HG03045 (cell line): ENCODE measurements at regions not wholly inside any gene's neighbourhood (a gene's known extent, or its start where the extent isn't known, plus 50 kb on each side); places are given as distances from the start of the nearest gene placed in this dataset.

ENCODE experiments used
- ATAC-seq: cut with Tn5 transposase; IDR thresholded peaks from one replicate; pipeline ENCODE4 v1.9.1; 2021; ENCODE audit warnings: mild to moderate bottlenecking, moderate library complexity; ENCODE audit not compliant: unreplicated experiment

DNA sequence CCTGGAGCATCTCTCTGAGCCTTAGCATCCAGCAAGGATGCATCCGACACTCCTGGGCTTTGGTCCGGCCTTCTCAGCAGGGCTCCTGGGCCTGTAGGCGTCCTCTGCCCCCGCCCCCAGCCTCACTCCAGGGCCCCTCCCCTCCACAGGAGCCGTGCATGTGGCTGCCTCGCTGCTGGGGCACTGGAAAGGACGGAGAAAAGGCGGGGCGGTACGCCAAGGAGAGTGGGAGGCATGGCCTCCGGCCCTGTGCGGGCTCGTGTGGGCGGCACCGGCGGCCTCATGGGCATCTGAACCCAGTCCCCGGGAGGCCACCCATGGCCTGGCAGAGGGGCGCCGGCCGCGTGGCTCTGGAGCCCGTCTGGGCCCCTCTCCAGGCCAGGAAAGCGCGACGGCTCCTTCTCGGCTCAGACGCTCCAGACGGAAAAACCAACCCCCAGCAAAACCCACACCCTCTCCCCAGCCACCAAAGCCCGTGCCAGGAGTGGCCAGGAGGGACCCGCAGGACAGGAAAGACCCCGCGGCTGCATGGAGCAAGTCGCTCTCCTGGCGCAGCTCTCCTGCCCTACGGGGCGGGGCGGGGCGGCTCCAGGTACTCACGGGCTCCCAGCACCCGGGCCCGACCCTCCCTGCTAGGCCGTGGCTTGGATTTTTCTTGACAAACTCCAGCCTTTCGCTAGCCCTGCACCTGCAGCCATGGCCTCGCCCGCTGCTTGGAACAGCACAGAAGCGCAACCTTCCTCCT is 419.9 kb downstream of the QKI start:
- ATAC-seq = no peak

DNA sequence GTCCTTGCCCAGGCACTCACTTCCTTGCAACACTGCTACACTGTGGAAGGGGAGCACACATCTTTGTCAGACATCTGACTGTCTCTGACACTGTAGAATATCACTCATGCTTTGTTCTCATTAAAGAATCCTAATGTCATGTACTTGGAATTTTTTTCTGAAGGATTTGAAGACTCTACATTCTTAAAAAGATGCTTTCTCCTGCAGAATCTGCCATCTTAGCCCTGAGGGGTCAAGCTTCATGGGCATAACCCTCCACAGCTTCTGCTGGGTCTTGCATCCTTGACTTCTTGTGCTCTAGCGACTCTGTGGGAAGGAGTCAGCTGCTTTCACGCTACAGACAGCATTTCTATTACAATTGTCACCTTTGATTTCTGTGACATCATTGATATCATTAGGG is 417.2 kb downstream of the QKI start:
- ATAC-seq = no peak

DNA sequence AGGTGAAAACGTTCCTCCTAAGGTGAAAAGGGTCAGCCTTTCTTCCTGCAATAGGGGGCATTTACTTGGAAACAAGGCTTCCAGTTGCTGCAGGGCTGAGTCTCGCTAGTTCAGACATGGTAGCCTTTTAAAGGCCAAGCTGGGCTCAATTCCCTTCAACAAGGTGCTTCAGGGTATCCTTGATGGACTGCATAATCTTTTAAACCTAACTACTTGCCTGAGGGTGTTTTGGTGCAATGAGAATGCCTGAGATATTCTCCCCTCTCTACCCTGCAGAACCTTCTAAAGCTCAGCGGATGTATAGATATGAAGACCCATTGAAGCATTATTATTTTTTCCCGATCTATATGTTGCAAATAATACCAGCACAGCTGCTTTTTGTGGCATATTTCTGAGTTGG is 416.1 kb downstream of the QKI start:
- ATAC-seq = no peak

DNA sequence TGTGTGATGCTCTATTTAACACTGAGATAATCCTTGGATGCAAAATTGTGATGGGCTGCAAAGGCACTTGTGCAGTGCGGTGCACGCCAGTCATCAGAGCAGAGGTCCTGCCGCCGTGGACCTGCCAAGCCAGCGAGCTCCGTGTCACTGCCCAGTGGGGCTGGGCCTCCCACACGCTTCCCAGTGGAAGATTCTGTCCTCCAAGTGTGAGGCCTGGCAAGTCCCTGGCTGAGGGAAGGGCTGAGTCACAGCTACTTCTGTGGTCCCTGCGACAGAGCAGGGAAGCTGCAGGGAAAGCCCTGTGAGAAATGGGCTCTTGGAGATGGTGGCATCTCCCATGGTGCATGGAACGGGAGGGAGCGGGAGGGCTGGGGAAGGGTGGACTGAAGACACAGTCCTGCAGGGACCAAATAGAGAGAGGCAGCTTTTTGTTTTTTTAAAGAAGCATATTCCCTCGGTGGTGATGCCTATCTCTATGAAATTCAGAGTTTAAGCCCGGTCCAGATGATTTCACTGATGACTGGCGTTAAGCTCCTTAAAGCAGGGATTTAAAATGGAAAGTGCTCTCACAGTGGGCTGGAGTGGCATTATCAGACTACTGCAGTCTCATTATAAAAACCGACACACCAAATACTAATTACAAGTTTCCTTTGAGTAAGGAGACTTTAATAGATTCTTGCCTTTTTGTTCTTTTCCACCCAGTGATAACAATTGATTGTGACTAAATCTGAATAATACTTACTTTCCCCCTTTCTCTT is 413.7 kb downstream of the QKI start:
- ATAC-seq = no peak

DNA sequence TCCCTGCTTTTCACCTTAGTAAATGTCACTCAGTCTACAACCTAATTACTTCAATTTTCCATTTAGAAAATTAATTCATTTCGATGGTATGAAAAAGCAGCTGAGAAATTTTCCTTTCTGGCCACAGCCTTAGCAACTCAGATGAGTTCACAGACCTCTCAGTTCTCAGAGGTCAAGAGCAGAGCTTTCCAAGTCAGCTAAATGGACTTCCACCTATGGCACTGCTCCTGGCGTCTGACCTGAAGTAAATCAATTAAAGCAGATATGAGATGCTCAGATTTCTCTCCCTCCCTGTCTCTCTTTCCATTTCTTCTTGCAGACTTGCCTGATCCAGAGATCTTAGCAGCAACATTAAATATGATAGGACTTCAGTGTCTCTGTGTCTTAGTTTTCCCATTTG is 412.6 kb downstream of the QKI start:
- no peak for ATAC-seq

DNA sequence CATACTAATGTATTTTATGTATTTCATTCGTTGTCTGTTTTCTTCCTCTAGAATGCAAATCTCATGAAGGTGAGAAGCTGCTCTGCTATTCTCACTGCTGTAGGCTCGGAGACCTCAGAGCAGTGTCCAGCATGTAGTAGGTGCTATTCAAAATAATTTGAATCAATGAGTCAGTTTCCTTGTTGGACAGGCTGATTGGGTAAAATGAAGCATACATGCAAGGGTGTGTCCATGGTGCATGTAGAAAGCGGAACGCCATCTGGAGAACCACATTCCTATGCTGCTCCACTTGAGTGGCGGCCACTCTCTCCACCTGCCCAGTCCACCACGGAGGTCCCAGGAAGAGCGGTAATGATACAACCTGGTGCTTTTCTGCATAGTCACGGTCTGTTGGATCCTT is 412.1 kb downstream of the QKI start:
- no peak for ATAC-seq

DNA sequence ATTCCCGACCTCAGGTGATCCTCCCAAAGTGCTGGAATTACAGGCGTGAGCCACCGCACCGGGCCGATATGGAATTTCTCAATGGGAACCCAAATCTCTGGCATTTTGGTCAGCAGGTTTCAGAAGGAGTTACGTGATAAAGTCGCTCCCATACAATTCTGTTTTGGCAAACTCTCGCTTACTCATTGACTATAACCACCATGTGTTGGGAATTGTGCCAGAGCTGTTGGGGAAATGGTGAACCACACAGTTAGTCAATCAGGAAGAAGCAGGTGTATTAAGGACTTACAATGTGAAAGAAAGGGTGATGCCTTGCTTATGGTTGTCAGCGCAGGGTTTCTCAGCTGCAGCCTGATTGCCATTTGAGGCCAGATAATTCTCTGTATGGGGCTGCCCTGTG is 410.5 kb downstream of the QKI start:
- no peak for ATAC-seq

DNA sequence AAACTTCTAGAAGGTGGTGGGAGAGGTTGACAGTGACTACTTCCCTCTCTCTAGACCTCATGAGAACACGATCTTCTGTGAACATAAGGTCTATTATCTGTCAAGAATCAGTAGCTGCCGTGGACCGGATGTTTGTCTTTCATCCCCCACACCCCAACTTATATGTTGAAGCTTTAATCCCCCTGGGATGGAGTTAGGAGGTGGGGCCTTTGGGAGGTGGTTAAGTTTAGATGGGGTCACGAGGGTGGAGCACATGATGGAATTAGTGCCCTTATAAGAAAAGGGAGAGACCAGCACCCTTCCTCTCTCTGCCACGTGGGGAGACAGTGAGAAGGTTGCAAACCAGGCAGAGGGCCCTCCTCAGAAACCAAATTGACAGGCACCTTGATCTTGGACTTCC is 409.1 kb downstream of the QKI start:
- ATAC-seq = no peak

DNA sequence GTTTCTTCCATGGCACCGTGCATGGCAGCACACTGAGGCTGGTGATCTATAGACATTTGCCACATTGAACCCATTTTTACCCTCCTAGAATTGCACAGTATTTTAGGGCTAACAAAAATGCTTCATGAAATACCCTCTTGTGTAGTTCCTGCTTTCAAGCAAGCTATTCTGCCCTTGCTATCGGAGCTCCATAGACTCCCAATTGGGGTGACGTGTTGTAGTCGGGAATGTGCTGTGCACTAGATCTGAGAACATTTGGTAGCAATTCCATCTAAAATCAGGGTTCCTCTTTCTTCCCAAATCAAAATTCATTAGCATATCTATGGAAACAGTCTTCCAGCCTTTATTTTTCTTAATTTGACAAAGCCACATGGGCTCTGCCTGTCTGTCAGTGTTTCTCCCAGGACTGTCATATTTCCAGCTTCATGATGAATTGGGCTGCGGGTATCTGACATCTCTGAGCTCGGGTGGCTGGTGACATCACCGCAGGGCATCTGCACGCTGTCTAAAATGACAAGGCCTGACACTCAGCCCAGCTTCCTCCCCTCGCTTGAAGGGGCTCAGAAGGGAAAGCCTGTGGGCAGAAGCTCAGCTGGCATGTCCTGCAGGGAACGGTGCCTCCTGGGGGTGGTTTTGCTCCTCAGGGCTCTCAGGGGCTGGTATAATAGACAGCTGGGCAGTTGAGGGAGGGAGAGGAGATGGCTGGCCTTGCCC is 406.4 kb downstream of the QKI start:
- no peak for ATAC-seq

DNA sequence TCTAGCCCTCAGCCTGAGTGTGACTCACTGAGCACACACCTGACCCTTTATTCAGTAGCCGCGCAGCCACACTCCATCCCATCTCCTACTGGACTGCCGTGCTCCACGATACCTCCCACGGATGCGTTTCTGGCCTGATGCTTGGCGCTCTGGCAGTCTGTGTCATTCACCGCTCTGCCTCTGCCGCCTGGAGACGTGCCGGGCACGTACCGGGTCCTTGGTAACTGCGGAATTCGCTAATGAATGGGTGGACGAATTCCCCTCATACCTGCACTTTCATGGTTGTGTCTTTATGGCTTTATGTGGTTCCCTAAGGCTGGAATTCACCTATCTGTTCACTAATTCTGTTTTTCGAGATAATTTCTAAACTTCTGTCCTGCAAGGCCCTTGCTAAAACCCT is 405.7 kb downstream of the QKI start:
- ATAC-seq = no peak

DNA sequence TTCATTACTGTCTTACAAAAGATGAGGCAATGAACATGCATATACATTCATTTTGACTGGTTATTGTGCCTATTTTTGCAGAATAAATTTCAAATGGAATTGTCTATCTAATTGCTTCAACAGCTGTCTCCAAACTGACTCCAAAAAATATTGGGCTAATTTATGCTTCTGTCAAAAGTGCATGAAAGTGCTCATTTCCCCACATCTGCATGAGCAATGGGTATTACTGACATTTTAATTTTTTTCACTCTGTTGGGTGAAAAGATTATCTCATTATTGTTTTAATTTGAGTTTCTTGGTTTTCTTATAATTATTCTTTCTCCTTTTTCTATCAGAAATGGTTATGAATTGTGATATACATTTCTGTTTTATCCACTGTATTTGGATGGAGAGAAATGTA is 404.2 kb downstream of the QKI start:
- ATAC-seq = no peak

DNA sequence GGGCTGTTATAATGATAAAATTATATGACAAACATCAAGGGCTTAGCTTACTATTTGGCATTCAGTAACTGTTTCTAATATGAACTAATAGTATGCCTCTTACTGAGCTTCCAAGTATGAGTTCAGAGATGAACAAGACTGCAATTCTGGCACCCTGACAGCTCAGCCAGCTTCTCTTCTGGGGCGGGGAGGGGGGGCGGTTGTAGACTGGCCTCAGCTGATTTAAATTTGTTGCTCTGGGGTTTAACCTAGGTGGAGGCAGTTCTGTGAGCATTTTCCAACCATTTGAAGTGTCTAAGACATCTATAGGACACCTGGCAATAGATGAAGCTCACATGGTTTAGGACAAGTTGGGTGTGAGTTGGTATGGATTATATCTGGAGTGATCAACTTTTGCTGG is 401.9 kb downstream of the QKI start:
- no peak for ATAC-seq

DNA sequence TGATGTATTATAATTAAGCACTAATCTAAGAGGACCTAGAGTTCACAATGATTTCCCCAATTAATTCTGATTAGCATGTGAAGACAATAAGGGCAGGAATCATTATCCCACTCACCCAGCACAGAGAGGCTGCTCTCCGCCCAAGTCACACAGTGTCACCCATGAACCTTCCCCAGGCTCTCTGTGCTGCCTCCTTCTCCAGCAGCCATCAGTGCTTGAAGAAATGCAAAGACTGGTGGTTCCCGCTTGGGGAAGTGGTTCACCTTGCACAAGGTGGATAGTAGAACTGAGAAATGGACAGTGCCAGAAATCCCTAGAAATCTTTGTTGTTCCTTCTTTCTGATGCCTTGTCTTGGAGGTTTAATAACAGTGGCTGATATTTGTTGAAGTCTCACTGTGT is 401.3 kb downstream of the QKI start:
- ATAC-seq = no peak

DNA sequence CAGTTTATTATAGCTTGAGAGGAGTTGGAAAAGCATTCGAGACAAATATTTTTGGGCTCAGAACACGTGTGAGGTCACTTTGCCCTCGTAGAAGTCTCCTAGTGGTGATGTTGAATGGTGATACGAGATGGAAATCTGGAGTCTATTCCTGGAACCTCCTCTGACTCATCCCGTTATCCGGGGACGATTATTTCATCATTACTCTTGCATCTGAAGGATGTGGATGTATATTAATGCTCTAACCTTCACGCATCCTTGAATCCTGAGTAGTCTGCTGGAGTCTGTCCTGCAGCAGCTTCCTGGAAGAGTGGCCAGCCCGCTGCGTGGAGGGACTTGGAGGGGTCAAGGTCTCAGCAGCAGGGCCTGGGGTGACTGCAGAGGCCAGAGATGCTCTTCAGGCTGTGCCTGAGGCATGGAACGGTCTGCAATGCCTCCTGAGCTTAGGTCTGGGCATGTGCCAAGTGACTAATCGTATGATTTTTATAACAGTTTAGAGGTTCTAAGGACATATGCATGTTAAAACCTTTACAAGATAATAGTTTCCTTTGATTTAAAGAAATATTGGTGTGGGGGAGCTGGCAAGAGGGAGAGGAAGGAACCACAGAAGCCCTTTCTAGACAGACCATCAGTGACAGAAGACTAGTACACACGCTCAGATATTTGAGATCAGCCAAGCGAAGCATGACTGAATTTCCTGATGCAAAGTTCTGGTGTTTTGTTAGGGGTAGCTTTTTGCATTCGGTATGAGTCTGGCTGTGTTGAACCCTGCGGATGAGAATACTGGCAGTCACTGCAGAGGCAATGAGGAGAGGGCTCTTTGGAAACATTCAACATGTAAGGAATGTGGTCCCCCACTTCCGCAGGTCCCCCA is 400.2 kb downstream of the QKI start:
- ATAC-seq = no peak

DNA sequence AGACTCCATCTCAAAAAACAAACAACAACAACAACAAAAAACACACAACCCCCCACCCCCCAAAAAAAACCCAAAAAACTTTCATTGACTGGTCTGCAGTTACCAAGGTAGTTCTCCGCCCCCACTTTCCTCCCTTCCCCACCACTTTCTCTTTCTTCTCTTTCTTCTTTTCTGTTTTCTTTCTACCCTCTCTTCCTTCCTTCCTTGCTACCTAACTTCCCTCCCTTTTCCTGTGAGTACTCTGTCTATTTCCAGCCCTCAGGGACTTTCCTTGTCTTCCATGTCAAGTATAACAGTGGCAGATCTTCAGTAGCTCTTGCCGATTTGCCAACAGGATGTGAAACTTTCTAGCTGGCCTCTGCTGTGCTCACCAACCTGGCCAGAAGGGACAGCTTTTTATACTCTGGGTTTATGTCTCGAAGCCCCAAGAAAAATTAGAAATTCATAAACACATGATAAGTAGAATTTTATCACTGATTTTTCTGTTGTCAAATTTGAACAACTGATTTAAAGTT is 399.5 kb downstream of the QKI start:
- ATAC-seq = no peak

DNA sequence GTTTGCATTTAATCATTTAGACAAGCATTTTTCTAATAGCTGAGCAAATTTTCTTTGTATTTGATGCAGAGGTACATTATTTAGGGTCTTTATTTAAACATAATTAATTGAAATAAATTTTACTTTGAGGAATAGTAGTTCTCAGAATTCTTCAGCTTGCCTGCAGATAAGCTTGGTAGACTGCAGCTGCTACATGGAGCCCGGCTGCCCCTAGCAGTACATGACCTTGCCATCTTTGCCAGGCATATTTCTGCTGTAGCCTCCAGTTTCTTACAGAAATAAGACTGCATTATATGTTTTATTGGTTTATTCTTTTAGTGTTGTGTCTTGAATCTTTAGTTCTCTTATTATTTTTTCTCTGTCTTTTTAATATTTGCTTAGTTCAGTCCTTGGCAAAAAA is 396.8 kb downstream of the QKI start:
- ATAC-seq = no peak

DNA sequence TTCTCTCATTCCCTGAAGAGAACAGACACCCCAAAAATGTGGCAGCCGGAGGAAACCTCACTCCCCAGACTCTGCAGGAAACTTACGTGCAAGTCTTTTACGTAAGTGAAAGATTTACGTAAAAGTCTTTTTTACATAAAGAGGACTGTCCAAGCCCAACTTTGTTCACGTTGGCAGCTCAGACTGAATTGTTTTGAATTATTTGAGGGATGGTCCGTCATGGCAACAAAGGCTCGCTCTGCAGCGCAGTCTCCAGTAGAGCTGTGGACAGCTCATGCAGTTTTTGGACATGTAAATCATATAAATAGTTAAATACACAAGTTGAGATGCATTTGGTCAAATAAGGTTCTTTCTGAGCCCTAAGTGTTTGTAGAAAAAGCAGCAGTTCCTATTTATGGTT is 394.8 kb downstream of the QKI start:
- ATAC-seq = no peak

DNA sequence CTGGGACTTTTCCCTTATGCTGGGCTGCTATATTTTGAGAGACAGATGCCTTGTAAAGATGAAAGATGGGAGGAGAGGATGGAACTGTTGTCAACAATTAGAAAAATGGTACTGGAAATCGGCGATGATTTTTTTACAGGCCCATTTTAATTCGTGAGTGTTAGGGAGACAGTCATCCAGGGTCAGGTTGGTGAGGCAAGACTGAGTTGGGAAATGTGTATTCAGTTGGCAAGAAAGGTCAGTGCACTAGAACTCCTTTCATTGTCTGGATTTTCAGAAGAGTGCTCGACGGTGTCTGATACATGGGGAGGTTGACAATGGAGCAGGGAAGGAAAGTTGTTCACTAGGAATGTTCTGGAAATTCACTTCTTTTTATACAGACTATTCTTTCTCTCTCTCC is 394.4 kb downstream of the QKI start:
- ATAC-seq = no peak

DNA sequence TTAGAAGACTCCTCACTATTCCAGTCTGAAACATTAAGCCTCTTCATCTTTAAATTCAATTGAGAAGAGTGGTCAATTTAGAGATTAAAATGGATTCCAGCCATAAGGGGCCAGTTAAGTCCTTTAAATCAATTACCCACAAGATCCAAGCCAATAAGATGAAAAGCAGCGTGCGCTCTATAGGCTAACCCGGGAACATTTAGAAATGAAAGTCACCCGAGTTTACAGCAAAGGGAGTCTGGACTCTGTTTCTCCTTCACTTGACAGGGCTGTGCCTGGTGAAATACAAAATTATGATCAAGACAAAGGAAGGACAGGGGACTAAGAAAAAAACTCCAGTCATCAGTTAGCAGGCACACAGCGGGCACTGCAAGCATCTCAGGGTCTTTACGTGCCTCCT is 393.7 kb downstream of the QKI start:
- ATAC-seq = no peak

DNA sequence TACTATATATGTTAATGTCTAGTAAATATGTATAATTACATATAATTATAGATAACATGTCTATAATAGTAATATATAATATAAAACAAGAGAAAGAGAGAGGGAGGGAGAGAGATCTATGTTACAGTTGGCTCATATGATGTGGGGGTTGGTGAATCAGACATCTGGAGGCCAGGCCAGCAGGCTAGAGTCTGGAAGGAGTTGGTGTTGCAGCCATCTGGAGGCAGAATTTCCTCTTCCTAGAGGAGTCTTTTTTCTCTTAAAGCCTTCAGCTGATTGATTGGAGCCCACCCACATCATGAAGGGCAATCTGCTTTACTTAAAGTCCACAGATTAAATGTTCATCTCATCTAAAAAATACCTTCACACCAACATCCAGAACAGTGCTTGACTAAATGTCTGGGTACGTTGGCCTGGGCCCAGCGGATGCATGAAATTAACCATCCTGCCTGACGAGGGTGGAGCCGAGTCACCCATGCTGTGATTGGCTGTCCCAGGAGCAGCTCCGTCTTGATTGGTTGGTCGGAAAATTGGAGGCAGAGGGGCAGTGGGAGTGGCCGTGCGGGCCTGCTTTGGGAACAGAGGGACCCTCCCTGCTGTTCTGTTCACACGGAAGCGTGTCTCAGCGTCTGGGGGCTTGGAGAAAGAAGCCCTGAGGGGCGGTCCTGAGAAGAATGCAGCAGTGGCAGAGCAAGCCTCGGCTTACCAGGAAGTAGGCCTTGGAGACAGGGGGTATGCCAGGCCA is 392.4 kb downstream of the QKI start:
- ATAC-seq = no peak
